PFSK-1 (cell line): ENCODE measurements at regions not wholly inside any gene's neighbourhood (a gene's known extent, or its start where the extent isn't known, plus 50 kb on each side); places are given as distances from the start of the nearest gene placed in this dataset.

Experiments
- POLR2AphosphoS5 ChIP-seq: IDR thresholded peaks from 2 replicates; pipeline ENCODE4 v1.6.1; 2012; ENCODE audit warnings: low read depth, mild to moderate bottlenecking, control low read depth, low read length, moderate library complexity
- SIN3A ChIP-seq: IDR thresholded peaks from 2 replicates; pipeline ENCODE4 v1.6.1; 2012; ENCODE audit warnings: mild to moderate bottlenecking, low read length, moderate library complexity, borderline replicate concordance; ENCODE audit not compliant: insufficient read depth

DNA sequence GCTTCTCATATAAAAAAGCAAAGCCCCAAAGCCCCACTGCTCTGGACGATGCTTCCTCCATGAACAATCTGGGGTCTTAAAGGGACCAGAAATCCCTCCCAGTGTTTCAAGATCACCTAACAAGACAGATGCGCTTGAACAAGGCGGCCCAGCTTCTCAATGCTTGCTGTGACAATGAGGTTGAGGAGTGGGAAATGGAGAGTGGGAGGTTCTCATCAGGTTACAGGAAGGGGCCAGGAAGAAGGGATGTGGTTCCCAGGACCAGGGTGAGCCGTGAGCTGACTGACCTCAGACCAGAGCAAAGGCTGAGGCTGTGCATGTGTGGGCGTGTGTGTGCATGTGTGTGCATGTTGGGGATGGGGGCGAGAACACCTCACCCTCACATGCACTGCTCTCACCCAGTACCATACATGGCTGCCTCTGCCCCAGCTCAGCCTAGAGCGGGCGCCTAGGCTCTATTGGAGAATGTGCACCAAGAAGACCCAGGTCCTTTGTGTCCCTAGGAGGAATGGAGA is 220.8 kb upstream of the GPR26 start:
- TF ChIP-seq POLR2AphosphoS5 (no peak), SIN3A (no peak)
